ENCODE measurements at regions not wholly inside any gene's neighbourhood (a gene's known extent, or its start where the extent isn't known, plus 50 kb on each side); places are given as distances from the start of the nearest gene placed in this dataset.

GRCh38 chrX:25601323-25601722, 536.8 kb upstream of the MAGEB18 start:
- TF ChIP-seq, protein P1, sequence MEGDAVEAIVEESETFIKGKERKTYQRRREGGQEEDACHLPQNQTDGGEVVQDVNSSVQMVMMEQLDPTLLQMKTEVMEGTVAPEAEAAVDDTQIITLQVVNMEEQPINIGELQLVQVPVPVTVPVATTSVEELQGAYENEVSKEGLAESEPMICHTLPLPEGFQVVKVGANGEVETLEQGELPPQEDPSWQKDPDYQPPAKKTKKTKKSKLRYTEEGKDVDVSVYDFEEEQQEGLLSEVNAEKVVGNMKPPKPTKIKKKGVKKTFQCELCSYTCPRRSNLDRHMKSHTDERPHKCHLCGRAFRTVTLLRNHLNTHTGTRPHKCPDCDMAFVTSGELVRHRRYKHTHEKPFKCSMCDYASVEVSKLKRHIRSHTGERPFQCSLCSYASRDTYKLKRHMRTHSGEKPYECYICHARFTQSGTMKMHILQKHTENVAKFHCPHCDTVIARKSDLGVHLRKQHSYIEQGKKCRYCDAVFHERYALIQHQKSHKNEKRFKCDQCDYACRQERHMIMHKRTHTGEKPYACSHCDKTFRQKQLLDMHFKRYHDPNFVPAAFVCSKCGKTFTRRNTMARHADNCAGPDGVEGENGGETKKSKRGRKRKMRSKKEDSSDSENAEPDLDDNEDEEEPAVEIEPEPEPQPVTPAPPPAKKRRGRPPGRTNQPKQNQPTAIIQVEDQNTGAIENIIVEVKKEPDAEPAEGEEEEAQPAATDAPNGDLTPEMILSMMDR (IDR thresholded peaks at IDR 0.05; ENCODE audit: low read depth, low read length, missing control alignments) = no peak
- no peak for DNase-seq (ENCODE audit: low read depth)

DNA sequence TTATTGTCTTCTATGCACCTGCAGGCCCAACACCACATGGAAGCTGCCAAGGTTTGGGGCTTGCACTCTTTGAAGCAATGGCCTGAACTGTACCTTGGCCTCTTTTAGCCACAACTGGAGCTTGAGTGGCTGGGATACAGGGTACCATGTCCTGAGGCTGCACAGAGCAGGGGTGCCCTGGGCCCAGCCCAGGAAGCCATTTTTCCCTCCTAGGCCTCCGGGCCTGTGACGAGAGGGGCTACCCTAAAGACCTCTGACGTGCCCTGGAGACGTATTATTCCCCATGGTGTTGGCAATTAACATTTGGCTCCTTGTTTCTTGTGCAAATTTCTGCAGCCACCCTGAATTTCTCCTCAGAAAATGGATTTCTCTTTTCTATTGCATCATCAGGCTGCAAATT, 519.9 kb upstream of the MAGEB18 start:
- no peak overlapping the region for H3K4me3 ChIP-seq (ENCODE audit: low read depth, low read length)
- no peak for DNase-seq (ENCODE audit: low read depth)
- TF ChIP-seq, protein P1 (IDR thresholded peaks at IDR 0.05; ENCODE audit: low read depth, low read length, missing control alignments) = no peak

More at GRCh38 chrX:25601323-25601722, 536.8 kb upstream of the MAGEB18 start:
- H3K4me3 ChIP-seq (ENCODE audit: low read depth, low read length) = no peak overlapping the region

DNA sequence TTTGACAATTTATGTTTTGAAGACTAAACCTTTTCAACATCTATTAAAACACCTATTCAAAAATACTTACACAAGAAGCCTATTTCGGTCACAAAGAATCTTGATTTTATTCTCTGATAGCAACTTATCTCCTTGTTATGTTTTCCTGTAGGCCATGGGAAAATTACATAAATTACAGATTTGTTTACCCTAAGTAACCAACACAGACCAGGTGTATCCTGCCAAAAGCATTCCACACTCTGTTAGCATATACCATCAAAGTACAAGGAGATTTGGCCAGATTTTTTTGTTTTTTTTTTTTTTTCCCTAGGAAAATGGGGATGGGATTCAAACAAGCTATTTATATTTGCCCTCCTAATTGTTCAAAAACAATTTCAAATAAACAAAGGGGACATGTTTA, 497.9 kb upstream of the MAGEB18 start:
- DNase-seq (ENCODE audit: low read depth) = no peak
- H3K4me3 ChIP-seq (ENCODE audit: low read depth, low read length) = no peak overlapping the region
- TF ChIP-seq, protein P1 (IDR thresholded peaks at IDR 0.05; ENCODE audit: low read depth, low read length, missing control alignments) = no peak

- no peak for DNase-seq (ENCODE audit: low read depth)
- no peak overlapping the region for H3K4me3 ChIP-seq (ENCODE audit: low read depth, low read length)
- TF ChIP-seq, protein P1 (IDR thresholded peaks at IDR 0.05; ENCODE audit: low read depth, low read length, missing control alignments) = no peak
Measured at GRCh38 chrX:25646156-25646555, 492.0 kb upstream of the MAGEB18 start.

DNA sequence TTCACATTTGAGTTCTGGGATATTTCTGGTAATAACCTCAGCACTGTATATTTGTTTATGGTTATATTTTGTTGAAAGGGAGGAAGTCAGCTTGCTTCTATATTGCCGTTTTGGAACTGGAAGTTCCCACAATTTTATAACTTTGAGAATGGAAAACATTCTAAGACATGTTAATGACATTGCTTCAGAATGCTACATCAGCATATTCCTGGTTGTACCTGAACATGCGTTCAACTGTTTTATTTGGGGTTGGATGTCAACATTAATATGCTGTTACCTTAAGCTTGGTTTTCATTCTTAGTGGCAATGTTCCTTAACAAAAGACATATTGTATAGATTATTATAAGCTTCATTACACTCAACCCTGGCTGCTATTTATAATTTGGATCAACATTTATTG, 489.4 kb upstream of the MAGEB18 start:
- no peak for DNase-seq (ENCODE audit: low read depth)
- TF ChIP-seq, protein P1 (IDR thresholded peaks at IDR 0.05; ENCODE audit: low read depth, low read length, missing control alignments) = no peak
- H3K4me3 ChIP-seq (ENCODE audit: low read depth, low read length) = no peak overlapping the region

- no peak overlapping the region for H3K4me3 ChIP-seq (ENCODE audit: low read depth, low read length)
- no peak for DNase-seq (ENCODE audit: low read depth)
- TF ChIP-seq, protein P1 (IDR thresholded peaks at IDR 0.05; ENCODE audit: low read depth, low read length, missing control alignments) = no peak
Measured at GRCh38 chrX:25650216-25650820, 487.8 kb upstream of the MAGEB18 start.

DNA sequence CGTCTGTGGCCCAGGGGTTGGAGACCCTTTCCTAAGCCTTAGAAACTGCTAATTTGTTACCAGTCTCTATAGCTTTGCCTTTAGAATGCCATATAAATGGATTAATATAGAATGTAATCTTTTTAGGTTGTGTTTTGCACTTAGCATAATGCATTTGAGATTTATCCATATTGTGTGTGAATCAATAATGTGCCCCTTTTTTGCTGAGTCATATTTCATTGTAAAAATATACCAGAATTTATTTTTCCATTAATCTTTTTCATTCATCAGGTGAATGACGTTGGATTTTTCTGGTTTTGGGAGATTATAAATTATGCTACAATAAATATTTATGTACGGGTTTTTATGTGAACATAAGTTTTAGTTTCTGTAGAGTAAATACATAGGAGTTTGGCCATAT, 478.8 kb upstream of the MAGEB18 start:
- TF ChIP-seq, protein P1 (IDR thresholded peaks at IDR 0.05; ENCODE audit: low read depth, low read length, missing control alignments) = no peak
- H3K4me3 ChIP-seq (ENCODE audit: low read depth, low read length) = no peak overlapping the region
- no peak for DNase-seq (ENCODE audit: low read depth)

All from GM12864 (cell line).